BE2C (cell line): ENCODE measurements at regions not wholly inside any gene's neighbourhood (a gene's known extent, or its start where the extent isn't known, plus 50 kb on each side); places are given as distances from the start of the nearest gene placed in this dataset.
"Not testable (repeated sequence)": the region's sequence is repeated elsewhere in the genome, so short reads cannot be mapped to it uniquely, and the experiment has no call there.

Experiments
- DNase-seq: peaks from one replicate; pipeline ENCODE4 v3.0.0-alpha.2; 2020
- H3K27me3 ChIP-seq: fragments of 250-450 bp; sonication (Bioruptor Pico); 2 replicates; pipeline ENCODE4 v1.5.1; 2020; ENCODE audit warnings: mild to moderate bottlenecking
- H3K36me3 ChIP-seq: fragments of 250-450 bp; sonication (Bioruptor Pico); 2 replicates; pipeline ENCODE4 v1.5.1; 2020; ENCODE audit warnings: mild to moderate bottlenecking
- H3K4me1 ChIP-seq: fragments of 250-450 bp; sonication (Bioruptor Pico); 2 replicates; pipeline ENCODE4 v1.5.1; 2020
- H3K4me3 ChIP-seq: 2 replicates; pipeline ENCODE4 v1.5.1; 2011; ENCODE audit warnings: low read depth, low read length
- H3K9me3 ChIP-seq: fragments of 250-450 bp; sonication (Bioruptor Pico); 2 replicates; pipeline ENCODE4 v1.5.1; 2020
- TF ChIP-seq, protein P1 (sequence below): IDR thresholded peaks from 2 replicates; pipeline ENCODE4 v1.5.1; 2012; ENCODE audit warnings: mild to moderate bottlenecking, low read depth, low read length

DNA sequence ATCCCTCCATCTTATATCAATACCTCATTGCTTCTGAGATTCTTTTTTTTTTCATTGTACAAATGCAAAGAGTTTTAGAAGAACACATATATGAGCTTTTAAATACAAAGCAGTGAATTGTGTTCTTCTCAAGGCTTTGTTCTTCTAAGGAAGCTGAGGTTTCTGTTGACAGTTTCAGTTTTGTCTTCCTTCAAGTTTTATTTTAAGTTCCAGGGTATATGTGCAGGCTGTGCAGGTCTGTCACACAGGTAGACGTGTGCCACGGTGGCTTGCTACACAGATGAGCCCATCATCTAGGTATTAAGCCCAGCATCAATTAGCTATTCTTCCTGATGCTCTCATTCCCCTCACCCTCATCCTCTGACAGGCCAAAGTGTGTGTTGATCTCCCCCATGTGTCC lies 201.2 kb upstream of the DIPK2B start:
- Histone ChIP-seq H3K4me1 (no peaks in the 10 kb centered on the region), H3K9me3 (no peaks in the 10 kb centered on the region), H3K4me3 (no peak overlapping the region), H3K36me3 (no peaks in the 10 kb centered on the region), H3K27me3 (no peaks in the 10 kb centered on the region)
- TF ChIP-seq, protein P1, sequence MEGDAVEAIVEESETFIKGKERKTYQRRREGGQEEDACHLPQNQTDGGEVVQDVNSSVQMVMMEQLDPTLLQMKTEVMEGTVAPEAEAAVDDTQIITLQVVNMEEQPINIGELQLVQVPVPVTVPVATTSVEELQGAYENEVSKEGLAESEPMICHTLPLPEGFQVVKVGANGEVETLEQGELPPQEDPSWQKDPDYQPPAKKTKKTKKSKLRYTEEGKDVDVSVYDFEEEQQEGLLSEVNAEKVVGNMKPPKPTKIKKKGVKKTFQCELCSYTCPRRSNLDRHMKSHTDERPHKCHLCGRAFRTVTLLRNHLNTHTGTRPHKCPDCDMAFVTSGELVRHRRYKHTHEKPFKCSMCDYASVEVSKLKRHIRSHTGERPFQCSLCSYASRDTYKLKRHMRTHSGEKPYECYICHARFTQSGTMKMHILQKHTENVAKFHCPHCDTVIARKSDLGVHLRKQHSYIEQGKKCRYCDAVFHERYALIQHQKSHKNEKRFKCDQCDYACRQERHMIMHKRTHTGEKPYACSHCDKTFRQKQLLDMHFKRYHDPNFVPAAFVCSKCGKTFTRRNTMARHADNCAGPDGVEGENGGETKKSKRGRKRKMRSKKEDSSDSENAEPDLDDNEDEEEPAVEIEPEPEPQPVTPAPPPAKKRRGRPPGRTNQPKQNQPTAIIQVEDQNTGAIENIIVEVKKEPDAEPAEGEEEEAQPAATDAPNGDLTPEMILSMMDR = no peak
- no peak for DNase-seq

DNA sequence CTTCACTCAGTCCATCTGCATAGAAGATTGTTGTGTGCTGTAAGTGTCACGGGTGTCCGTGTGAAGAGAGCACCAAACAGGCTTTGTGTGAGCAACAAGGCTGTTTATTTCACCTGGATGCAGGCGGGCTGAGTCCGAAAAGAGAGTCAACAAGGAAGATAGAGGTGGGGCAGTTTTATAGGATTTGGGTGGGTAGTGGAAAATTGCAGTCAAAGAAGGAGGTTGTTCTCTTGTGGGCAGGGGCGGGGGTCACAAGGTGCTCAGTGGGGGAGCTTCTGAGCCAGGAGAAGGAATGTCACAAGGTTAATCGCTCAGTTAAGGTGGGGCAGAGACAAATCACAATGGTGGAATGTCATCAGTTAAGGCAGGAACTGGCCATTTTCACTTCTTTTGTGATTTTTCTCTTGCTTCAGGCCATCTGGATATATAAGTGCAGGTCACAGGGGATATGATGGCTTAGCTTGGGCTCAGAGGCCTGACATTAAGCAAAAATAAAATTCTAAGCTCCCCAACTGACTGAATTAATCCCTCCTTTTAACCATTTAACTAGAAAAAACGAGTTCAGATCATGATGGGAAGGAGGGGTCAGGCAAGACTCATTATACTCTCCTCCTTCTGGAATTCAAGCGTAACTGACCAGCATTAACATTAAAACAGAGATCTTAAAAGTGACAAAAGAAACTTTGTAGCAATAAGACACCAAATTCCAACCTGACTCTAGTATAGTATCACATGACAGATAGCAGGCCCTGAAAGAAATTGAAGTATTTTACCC lies 200.5 kb upstream of the DIPK2B start:
- not testable (repeated sequence) for DNase-seq, H3K4me3 ChIP-seq, H3K27me3 ChIP-seq, H3K4me1 ChIP-seq, H3K36me3 ChIP-seq, H3K9me3 ChIP-seq

GRCh38 chrX:45400027-45400779 lies 199.5 kb upstream of the DIPK2B start:
- no peaks in the 10 kb centered on the region for H3K9me3 ChIP-seq
- H3K4me3 ChIP-seq = no peak overlapping the region
- no peaks in the 10 kb centered on the region for H3K36me3 ChIP-seq
- H3K27me3 ChIP-seq = no peaks in the 10 kb centered on the region
- DNase-seq = no peak
- TF ChIP-seq, protein P1 = no peak
- H3K4me1 ChIP-seq = no peaks in the 10 kb centered on the region

- Histone ChIP-seq H3K9me3 (no peaks in the 10 kb centered on the region), H3K4me3 (no peak overlapping the region), H3K36me3 (no peaks in the 10 kb centered on the region), H3K4me1 (no peaks in the 10 kb centered on the region), H3K27me3 (no peaks in the 10 kb centered on the region)
- DNase-seq = no peak
- TF ChIP-seq, protein P1 = no peak
Observed at GRCh38 chrX:45385757-45386156, 185.1 kb upstream of the DIPK2B start.

- TF ChIP-seq, protein P1 = no peak
- H3K27me3 ChIP-seq = no peaks in the 10 kb centered on the region
- no peak for DNase-seq
- no peaks in the 10 kb centered on the region for H3K9me3 ChIP-seq
- H3K36me3 ChIP-seq = no peaks in the 10 kb centered on the region
- H3K4me1 ChIP-seq = no peaks in the 10 kb centered on the region
- no peak overlapping the region for H3K4me3 ChIP-seq
Observed at GRCh38 chrX:45381841-45382240, 181.2 kb upstream of the DIPK2B start.

- Histone ChIP-seq H3K4me1 (no peaks in the 10 kb centered on the region), H3K27me3 (no peaks in the 10 kb centered on the region)
- no peak for DNase-seq
Observed at GRCh38 chrX:45381366-45381765, 180.7 kb upstream of the DIPK2B start.

More at GRCh38 chrX:45381366-45381765, 180.7 kb upstream of the DIPK2B start:
- H3K36me3 ChIP-seq = no peaks in the 10 kb centered on the region
- TF ChIP-seq, protein P1 = no peak
- no peak overlapping the region for H3K4me3 ChIP-seq
- H3K9me3 ChIP-seq = no peaks in the 10 kb centered on the region
